Sciatic nerve (tissue), 2 donors: ENCODE measurements at regions not wholly inside any gene's neighbourhood (a gene's known extent, or its start where the extent isn't known, plus 50 kb on each side); places are given as distances from the start of the nearest gene placed in this dataset.

Experiments used
- ATAC-seq: fragments of 200-7000 bp; cut with Tn5 transposase; one replicate; pipeline ENCODE4 v1.9.1; 2020; ENCODE audit warnings: mild to moderate bottlenecking, moderate library complexity
- DNase-seq: peaks from one replicate; pipeline ENCODE4 v3.0.0-alpha.2; 2020; ENCODE audit warnings: low spot score
- intact Hi-C: fragments of 100-400 bp; cut with DNase I; formaldehyde crosslinking; loops from one replicate; pipeline ENCODE4 v1.14.2; 2022
- donor health status: DM: no; HTN: no; CAD: no.
- donor health status: DM: no; HTN: no; CAD: no.

DNA sequence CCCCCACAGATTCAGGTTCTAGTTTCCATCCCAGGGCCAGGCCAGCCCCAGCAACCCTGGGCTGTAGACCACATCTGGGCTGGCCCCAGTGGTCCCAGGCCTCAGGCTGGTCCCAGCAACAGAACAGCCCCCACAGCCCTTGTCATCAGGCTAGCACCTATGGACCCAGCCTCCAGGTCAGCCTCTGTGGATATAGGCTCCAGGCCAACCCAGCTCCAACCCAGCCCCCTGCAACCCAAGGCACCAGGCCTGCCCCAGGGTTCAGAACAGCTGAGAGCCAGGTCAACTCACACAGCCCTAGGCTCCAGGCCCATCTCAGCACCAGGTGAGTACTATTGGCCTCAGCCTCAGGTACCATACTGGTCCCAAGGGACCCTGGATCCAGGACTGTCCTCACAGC lies 155.3 kb downstream of the PWWP3B start:
- DNase-seq = no peak
- ATAC-seq = no peak
- intact Hi-C loops = no loop called here

DNA sequence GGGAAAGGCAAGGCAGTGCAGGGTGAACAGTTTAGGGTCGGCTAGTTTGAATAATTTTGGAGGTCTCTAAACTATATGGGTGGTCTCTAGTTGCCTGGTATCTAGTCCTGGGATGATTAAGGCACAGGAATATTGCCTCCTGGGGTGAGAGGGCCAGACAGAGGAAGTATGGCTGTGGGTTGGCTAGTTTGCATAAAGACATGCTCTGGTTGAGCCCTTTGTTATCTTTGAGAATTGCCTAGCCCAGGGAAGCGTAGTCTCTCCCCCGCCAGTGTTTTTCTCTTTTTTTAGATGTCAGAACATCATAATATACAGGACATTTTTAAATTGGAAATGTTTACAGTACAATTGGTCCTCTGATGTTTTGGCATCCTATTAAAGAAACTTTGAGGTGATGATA lies 163.5 kb downstream of the PWWP3B start:
- DNase-seq = no peak
- ATAC-seq = no peak
- intact Hi-C loops = no loop called here

DNA sequence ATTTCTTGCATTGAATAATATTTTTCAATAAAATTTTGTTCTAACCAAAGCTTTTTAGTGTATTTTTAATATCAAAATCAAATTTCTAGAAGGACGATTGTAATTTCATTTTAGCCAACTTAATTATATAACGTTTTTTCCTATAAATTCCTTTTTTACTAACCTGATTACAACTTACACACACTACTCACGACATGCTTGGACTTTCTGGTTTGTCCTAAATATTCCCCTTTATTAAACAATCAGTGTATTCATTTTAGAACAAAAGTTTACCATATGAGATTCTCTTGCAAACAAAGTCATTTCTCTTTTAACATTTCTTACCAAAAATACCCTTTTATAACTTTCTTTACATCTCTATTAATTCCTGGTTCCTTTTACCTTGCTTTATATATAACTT lies 173.7 kb downstream of the PWWP3B start:
- ATAC-seq (no peak), DNase-seq (no peak)
- intact Hi-C loops = no loop called here

DNA sequence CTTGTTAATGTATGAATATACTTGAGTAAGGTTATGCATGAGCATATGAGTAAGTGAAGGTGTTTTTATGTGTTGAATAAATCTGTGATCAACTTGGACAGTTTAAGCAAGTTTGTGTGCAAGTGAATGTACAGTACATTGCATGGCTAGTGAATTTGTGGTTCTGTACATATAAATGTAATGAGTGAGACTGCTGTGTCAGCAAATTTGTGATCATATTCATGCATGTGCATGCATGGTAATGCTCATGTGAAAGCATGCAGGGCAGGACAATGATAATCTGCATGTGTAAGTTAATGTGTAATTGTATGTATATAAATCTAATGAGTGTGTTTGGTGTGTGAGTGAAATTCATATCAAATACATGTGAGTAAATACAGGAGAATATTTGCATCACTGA lies 188.5 kb downstream of the PWWP3B start:
- intact Hi-C loops = no loop called here
- ATAC-seq (no peak), DNase-seq (no peak)

DNA sequence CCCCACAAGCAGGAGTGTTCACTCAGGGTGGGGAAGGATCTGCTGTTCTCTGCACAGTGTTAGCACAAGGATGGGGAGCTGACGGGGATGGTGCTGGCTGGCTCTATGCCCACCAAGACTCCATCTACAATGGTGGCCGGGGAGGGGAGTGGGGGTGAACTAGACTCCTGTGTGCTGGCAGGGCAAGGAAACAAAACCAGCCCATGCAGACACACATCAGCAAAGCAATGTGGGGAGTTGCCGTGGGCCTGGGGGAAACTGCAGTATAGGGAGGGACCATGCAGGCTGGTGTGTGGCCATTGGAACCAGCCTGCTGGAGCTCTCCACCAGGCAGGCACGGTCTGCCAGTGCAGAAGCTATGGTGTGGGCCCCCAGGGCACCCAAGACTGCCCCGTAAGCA lies 195.1 kb downstream of the PWWP3B start:
- ATAC-seq (no peak), DNase-seq (no peak)
- intact Hi-C loops = no loop called here

DNA sequence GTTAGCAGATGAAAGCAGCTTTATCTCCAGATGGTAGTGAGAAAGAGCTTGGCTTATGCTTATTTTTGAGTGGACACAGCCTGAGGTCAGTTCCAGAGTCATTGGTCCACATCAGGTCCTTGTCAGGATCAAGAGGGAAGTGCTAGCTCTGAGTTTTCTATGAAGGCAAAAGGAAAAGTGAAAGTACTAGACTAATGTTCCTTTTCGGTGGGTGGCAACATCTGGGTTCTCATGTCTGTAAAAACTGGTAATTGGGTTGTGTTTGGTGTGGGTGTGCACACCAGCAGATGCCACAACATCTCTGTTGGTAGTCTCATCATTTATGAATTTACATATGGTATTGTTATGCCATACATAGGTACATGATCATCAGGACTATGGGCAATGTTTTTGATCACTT lies 210.5 kb downstream of the PWWP3B start:
- DNase-seq = no peak
- intact Hi-C loops = no loop called here
- no peak for ATAC-seq

DNA sequence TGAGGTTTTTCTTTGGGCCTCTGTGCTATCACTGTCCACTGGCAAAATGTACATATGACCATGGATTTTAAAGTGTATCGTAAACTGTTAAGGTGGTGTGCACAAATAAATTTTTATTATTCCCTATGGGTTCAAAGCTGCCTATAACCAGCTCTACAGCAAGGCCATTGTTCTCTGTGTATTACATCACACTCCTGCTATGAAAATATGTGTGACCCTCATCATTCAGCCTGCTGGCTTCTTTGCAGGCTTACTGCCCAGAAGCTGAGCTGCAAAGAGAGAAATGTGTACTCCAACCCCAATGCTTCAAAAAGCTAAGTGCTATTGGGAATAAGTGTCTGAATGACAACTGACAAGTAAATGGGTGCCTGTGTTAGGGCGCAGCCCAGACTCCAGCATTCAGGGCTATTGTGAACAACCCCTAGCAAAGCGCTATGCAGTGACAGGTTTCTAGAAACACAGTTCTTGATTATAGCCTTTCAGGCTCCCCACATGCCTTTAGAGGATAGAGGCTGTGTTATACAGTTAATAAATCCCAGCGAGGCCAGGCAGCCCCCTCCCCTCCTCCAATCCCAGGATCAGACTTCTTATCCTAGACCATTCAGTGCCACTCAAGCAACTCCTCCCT lies 220.4 kb upstream of the RADX start:
- no peak for ATAC-seq
- intact Hi-C loops = no loop called here
- no peak for DNase-seq

DNA sequence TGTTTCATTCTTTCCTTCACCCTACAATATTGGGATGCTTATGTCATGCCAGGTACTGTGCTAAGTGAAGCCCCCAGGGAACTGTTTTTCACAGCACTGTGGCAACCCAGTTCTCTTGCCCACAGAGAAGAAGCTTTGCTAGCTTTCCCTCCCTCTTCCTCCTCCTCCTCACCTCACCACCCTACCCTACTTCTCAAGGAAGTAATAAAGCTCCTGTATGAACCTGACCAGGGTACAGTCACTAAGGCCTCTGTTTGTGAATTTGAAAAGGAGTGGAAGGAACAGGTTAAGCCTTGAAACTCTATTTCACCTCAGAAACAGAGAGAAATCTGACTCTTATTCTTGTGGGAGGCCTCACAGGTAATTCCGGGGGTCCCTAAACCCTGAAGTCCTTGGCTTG lies 219.4 kb upstream of the RADX start:
- no peak for DNase-seq
- ATAC-seq = no peak
- intact Hi-C loops = no loop called here

DNA sequence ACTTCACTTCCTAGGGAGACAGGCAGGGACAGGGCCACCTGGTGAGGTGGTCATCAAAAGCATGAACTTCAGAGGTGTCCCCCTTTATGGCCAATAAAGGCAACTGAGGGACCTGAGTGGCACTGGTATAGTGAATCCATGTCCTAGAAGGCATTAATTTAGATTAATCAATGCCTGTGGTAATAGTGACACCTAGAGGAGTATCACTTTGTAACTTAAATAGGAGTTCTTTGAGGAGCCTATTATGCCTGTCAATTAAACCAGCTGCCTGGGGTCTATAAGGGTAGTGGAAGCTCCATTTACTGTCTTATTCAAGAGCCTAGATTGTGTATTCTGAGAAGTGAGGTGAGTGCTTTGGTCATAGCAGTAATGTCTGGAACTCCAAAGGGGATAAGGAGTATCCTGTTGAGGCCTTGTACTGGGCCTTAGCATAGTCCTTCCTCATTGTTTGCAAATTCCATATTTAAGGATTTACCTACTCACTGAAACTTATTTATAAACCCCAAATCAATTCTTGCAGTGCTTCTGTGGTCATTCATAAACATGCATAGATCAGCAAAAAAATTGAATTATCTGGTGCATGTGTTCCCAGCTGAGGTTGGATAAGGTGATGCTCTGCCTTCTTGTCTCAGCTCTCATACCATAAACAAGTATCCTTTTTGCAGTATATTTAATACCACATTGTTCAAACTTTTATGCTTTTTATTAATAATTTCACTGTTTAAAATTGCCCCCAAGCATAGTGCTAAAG lies 213.8 kb upstream of the RADX start:
- intact Hi-C loops = no loop called here
- DNase-seq (no peak), ATAC-seq (no peak)

DNA sequence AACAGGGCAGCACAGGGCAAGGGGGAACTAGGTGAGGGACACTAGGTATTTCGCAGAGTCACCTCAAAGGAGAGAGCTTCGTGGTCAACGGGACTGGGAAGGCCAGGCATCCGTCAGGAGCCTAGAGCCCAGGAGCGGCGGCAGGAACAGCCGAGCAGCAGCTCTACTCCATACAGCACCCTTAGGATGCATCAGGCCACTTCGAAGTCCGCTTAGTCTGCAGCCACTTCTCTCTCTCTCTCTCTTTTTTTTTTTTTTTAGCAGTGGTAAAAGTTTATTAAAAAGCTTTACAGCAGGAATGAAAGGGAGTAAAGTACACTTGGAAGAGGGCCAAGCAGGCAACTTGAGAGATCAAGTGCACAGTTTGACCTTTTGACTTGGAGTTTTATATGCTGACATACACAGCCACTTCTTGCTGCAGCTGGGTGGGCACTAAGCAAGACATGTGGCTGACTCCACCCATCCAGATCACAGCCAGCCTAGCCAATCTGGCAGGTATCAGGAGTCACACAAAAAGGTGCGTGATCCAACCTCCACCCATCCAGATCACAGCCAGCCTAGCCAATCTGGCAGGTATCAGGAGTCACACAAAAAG lies 209.7 kb upstream of the RADX start:
- ATAC-seq (no peak), DNase-seq (no peak)
- intact Hi-C loops = no loop called here

DNA sequence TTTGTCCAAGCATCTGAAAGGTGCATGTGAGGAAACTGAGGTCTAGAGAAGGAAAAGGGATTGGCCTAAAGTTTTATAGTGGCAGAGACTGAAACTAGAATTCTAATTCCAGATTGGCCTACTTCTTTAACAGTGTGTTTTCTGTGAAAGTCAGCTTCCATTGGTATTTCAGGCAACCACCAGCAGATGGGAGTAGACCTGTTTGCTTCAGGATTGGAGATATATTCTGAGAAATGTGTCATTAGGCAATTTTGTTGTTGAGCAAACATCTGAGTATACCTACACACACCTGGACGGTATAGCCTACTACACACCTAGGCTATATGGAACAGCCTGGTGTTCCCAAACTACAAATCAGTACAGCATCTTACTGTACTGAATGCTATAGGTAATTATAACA lies 207.3 kb upstream of the RADX start:
- intact Hi-C loops = no loop called here
- DNase-seq = no peak
- no peak for ATAC-seq

DNA sequence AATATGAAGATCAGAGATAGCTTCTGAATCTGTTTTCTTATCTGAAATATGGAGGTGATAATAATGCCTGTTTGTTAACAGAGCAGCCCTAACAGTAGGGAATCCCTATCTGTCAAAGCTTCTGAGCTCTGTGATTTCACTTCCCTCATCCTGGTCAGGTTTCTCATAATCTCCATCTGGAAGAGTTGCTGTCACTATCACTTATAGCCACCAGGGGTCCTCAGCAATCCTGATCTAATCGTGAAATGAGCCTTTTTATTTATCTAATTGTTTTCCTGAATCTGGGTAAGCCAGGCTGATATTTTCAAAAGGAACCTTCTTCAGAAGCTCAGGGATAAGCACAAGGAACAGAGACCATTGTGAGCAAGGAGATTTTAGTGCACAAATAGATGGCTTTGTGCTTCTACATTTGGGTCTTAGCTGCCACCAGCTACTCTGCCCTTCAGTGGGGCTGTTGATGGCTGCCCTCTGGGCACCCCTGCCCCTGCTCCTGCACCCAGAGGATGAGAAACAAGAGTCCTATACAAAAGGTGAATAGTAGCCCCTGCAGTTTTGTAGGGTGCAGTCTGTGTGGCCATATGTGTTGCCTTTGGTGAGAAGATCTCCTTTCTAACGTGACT lies 196.4 kb upstream of the RADX start:
- DNase-seq = no peak
- ATAC-seq = no peak
- intact Hi-C loops = no loop called here

DNA sequence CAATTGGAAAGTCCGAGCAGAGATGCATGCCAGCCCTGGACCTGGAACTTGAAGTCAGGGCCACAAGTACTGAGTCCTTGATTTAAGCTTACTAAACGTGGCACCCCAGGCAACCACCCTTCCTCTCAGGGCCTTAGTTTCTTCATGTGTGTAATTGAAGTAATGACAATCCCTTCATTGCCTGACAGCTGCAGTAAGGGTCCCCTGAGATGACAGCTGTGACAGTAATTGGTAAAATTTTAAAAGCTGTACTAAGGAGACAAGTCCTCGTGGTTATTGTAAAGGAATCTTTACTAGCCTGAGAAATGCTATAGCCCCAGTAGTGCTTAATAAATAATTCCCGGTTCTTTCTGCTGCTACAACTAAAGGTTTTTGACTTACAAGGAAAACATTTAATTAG lies 175.1 kb upstream of the RADX start:
- DNase-seq (no peak), ATAC-seq (no peak)
- intact Hi-C loops = no loop called here

DNA sequence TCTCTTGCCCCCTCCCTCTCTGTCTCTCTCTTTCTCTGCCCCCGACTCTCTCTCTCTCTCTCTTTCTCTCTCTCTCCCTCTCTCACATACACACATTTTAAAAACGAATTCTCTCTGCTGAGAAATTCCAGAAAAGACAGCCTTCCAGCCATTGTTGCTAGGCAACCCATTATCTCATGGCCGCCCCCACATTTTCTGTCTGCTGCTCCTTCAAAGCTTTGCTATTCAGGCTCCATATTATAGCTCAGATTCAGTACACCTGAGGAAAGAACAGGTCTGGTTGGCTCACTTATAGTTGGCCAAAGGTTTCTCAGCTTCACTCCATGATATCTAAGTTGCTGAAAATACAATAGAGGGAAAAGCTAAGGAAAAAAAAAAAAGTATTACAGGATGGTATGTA lies 174.4 kb upstream of the RADX start:
- ATAC-seq = no peak
- DNase-seq = no peak
- intact Hi-C loops = no loop called here

DNA sequence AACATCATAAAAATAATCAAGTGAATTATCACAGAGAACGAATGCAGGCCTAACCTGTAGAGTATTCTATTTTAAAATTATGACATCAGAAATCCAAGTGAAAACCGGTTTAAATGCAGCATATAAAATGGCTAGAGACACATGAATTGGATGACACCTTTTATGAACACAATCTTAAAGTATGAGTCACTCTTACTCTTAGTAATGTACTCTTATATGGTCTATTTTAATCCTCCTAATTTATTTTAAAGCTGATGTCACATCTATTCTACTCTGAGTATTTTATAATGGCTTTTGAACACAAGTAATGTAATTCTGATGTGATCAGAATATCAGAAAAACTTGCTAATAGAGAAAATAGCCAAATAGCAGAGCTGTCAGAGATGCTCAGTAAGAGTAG lies 161.4 kb upstream of the RADX start:
- ATAC-seq (no peak), DNase-seq (no peak)
- intact Hi-C loops = no loop called here

DNA sequence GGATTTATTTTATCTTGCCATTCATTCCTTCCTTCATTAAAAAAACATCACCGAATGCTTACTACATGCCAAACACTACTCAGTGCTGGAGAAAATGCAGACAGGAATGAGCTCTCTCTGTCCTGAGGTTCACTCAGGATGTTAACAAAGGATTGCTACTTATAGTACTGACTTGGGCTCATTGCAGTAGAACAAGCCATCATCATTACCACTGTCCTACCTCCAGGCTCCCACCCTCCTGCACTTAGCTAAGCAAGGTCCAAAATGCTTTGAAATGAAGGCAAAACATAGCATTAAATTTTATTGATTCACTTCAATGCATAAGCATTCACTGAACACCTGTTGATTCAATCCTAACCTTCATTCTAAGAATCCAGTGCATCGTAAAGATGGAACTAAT lies 159.8 kb upstream of the RADX start:
- DNase-seq (no peak), ATAC-seq (no peak)

DNA sequence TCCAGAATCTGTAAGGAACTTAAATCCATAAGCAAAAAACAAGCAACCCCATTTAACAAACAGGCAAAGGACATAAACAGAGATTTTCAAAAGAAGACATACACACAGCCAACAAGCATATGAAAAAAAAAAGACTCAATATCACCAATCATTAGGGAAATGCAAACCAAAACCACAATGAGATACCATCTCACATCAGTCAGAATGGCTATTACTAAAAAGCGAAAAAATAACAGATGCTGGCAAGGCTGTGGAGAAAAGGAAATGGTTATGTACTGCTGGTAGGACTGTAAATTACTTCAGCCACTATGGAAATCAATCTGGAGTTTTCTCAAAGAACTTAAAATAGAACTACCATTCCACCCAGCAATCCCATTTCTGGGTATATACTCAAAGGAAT lies 156.8 kb upstream of the RADX start:
- intact Hi-C loops = no loop called here
- DNase-seq = no peak
- no peak for ATAC-seq

More for the DNA sequence above, 159.8 kb upstream of the RADX start:
- intact Hi-C loops = no loop called here

DNA sequence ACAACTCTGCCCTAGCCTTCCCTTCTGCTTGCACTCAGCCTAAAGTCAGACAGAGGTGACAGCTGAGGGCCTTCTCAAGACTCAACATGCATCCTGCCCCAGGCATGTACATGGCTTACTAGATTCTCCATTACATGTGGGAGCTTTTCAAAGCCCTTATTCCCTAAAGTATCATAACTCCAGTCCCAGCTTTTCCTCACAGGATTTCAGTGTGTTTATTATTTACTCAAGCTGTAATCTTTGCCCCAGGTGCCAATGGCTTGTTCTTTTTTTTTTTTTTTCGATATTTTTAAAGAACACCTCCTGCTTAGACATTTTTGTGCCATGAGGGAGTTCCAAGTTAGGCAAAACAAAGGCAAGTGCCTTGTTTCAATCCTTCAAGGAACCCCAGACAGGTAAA lies 154.0 kb upstream of the RADX start:
- ATAC-seq = no peak

DNA sequence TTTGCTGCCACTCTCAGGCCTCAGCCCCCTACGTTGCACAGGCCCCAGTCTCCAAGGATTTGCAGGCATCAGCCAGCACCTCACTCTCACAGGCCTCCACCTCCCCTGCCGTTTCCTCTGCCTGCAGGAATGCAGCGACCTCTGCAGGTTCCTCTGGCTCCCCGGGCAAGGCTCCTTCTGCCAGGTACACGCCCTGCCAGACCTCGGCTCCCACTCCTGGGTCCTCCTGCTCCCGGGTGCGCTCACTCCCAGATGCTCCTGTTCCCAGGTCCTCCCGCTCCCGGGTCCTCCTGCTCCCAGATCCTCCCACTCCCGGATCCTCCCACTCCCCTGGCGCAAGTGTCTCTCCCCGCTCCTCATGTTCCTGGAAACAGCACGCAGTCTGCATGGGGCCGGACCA lies 144.4 kb upstream of the RADX start:
- DNase-seq (no peak), ATAC-seq (no peak)
- intact Hi-C loops = no loop called here

More for the DNA sequence above, 154.0 kb upstream of the RADX start:
- no peak for DNase-seq
- intact Hi-C loops = no loop called here

DNA sequence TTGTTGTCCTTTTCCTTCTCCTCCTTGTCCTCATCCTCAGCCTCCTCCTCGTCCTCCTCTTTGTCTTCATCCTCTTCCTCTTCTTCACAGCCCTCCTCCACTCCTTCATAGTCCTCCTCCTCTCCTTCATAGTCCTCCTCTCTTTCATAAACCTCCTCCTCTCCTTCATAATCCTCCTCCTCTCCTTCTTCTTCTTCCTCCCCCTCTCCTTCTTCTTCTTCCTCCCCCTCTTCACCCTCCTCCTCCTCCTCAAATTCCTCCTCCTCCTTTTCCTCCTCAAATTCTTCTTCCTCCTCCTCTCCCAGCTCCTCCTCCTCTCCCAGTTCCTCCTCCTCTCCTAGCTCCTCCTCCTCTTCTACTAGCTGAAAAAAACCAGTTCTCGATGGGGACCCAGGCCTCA lies 143.8 kb upstream of the RADX start:
- intact Hi-C loops = no loop called here
- DNase-seq (no peak), ATAC-seq (no peak)
